Hepatocyte (in vitro differentiated cells): ENCODE measurements at regions not wholly inside any gene's neighbourhood (a gene's known extent, or its start where the extent isn't known, plus 50 kb on each side); places are given as distances from the start of the nearest gene placed in this dataset.

Experiments used
- CTCF ChIP-seq: fragments of 200-600 bp; sonication (generic); IDR thresholded peaks from 2 replicates; pipeline ENCODE4 v1.5.1; 2016; ENCODE audit warnings: antibody characterized with exemption, mild to moderate bottlenecking; ENCODE audit not compliant: poor library complexity
- EZH2 ChIP-seq: fragments of 200-600 bp; sonication (generic); IDR thresholded peaks from 2 replicates; pipeline ENCODE4 v1.6.1; 2016; ENCODE audit warnings: antibody characterized with exemption, mild to moderate bottlenecking, borderline replicate concordance

GRCh38 chr21:20661246-20661645 is 337.0 kb upstream of the NCAM2 start:
- no peak for TF ChIP-seq CTCF
- TF ChIP-seq EZH2, result no peak
